Ascending aorta (tissue), 2 donors: ENCODE measurements at regions not wholly inside any gene's neighbourhood (a gene's known extent, or its start where the extent isn't known, plus 50 kb on each side); places are given as distances from the start of the nearest gene placed in this dataset.

Source experiments
- DNase-seq, 2 donors: peaks; one replicate each; pipeline ENCODE4 v3.0.0-alpha.2; 2019; ENCODE audit warnings: low spot score in 2 of 2
- H3K27ac ChIP-seq, 2 donors: fragments of 200-600 bp; sonication (generic); one replicate each; pipeline ENCODE4 v1.5.1; 2016 to 2017; ENCODE audit warnings: mild to moderate bottlenecking in 1 of 2
- H3K27me3 ChIP-seq: fragments of 200-600 bp; sonication (generic); one replicate; pipeline ENCODE4 v1.5.1; 2017
- H3K36me3 ChIP-seq, 2 donors: fragments of 200-600 bp; sonication (generic); one replicate each; pipeline ENCODE4 v1.5.1; 2016
- H3K4me1 ChIP-seq, 2 donors: fragments of 200-600 bp; sonication (generic); one replicate each; pipeline ENCODE4 v1.5.1; 2016 to 2017; ENCODE audit warnings: mild to moderate bottlenecking in 1 of 2
- H3K4me3 ChIP-seq, 2 donors: fragments of 200-600 bp; sonication (generic); one replicate each; pipeline ENCODE4 v1.5.1; 2016 to 2017; ENCODE audit warnings: mild to moderate bottlenecking in 1 of 2
- H3K9me3 ChIP-seq, 2 donors: fragments of 200-600 bp; sonication (generic); one replicate each; pipeline ENCODE4 v1.5.1; 2016
- intact Hi-C: fragments of 100-400 bp; cut with DNase I; formaldehyde crosslinking; loops from one replicate; pipeline ENCODE4 v1.15.1; 2023
- TF ChIP-seq, protein P1 (sequence below), 3 experiments: fragments of 200-600 bp in 2 of 3; fragments of 450-650 bp in 1 of 3; sonication (generic) in 2 of 3; IDR thresholded peaks; one replicate each; pipeline ENCODE4 v1.5.1; 2016 to 2019; ENCODE audit warnings: antibody characterized with exemption in 3 of 3, mild to moderate bottlenecking in 1 of 3, moderate library complexity in 1 of 3

GRCh38 chr11:19552656-19553260 is 159.9 kb upstream of the NAV2 start:
- TF ChIP-seq, protein P1, sequence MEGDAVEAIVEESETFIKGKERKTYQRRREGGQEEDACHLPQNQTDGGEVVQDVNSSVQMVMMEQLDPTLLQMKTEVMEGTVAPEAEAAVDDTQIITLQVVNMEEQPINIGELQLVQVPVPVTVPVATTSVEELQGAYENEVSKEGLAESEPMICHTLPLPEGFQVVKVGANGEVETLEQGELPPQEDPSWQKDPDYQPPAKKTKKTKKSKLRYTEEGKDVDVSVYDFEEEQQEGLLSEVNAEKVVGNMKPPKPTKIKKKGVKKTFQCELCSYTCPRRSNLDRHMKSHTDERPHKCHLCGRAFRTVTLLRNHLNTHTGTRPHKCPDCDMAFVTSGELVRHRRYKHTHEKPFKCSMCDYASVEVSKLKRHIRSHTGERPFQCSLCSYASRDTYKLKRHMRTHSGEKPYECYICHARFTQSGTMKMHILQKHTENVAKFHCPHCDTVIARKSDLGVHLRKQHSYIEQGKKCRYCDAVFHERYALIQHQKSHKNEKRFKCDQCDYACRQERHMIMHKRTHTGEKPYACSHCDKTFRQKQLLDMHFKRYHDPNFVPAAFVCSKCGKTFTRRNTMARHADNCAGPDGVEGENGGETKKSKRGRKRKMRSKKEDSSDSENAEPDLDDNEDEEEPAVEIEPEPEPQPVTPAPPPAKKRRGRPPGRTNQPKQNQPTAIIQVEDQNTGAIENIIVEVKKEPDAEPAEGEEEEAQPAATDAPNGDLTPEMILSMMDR (IDR thresholded peaks at IDR 0.05): no peak
- no peaks in the 10 kb centered on the region for H3K4me1 ChIP-seq
- H3K36me3 ChIP-seq: no peaks in the 10 kb centered on the region
- no peak overlapping the region for H3K4me3 ChIP-seq
- intact Hi-C loops: loop anchor here (1.0 to 10.0 kb wide), 4 partner anchors 241 to 812 kb away; partner anchors contain the start of gene HTATIP2
- no peaks in the 10 kb centered on the region for H3K27me3 ChIP-seq
- no peak for DNase-seq
- H3K27ac ChIP-seq: no peak overlapping the region
- H3K9me3 ChIP-seq: no peaks in the 10 kb centered on the region

- H3K9me3 ChIP-seq: no peaks in the 10 kb centered on the region
- TF ChIP-seq, protein P1 (IDR thresholded peaks at IDR 0.05): no peak
- no peak overlapping the region for H3K4me3 ChIP-seq
- intact Hi-C loops: loop anchor here (2.0 to 10.0 kb wide), 2 partner anchors 481 to 813 kb away; partner anchors contain the start of gene HTATIP2
- no peak for DNase-seq
- H3K27ac ChIP-seq: no peak overlapping the region
- H3K4me1 ChIP-seq: no peaks in the 10 kb centered on the region
- no peaks in the 10 kb centered on the region for H3K27me3 ChIP-seq
- no peaks in the 10 kb centered on the region for H3K36me3 ChIP-seq
These were observed 160.5 kb upstream of the NAV2 start for GRCh38 chr11:19552161-19552560.

- Histone ChIP-seq H3K27me3 (no peaks in the 10 kb centered on the region), H3K36me3 (no peaks in the 10 kb centered on the region), H3K4me1 (no peaks in the 10 kb centered on the region), H3K27ac (no peak overlapping the region), H3K4me3 (no peak overlapping the region), H3K9me3 (no peaks in the 10 kb centered on the region)
- TF ChIP-seq, protein P1 (IDR thresholded peaks at IDR 0.05): no peak
- intact Hi-C loops: loop anchor here (10.0 kb wide), 1 partner anchor 813 kb away; the partner anchor contains the start of gene HTATIP2
- DNase-seq: no peak
These were observed 161.2 kb upstream of the NAV2 start for GRCh38 chr11:19551457-19551856.

DNA sequence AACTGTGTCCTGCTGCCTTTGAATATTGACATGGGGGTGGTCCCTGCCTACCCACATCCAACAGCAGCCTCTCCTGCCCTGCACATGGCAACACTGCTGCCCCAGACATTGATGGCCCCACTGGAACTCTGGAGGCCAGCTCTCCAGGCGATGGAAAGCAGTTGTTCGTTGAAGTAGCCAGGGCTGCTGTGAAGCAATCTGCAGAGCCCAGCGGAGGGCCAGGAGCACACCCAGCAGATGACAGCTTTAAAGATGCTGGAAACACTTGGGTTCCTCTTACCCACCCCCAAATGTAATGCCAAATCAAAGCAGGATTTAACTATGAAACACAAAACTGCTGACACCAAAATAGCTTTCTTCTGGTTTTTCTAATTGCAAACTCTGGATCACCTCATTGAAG is 165.6 kb upstream of the NAV2 start:
- Histone ChIP-seq H3K27ac (no peak overlapping the region), H3K36me3 (no peaks in the 10 kb centered on the region), H3K4me3 (no peak overlapping the region), H3K4me1 (no peaks in the 10 kb centered on the region), H3K9me3 (no peaks in the 10 kb centered on the region), H3K27me3 (no peaks in the 10 kb centered on the region)
- no peak for DNase-seq
- TF ChIP-seq, protein P1 (IDR thresholded peaks at IDR 0.05): no peak
- intact Hi-C loops: no loop called here

- intact Hi-C loops: no loop called here
- H3K9me3 ChIP-seq: no peaks in the 10 kb centered on the region
- no peaks in the 10 kb centered on the region for H3K36me3 ChIP-seq
- no peak overlapping the region for H3K27ac ChIP-seq
- H3K4me3 ChIP-seq: no peak overlapping the region
- no peaks in the 10 kb centered on the region for H3K4me1 ChIP-seq
- H3K27me3 ChIP-seq: no peaks in the 10 kb centered on the region
- TF ChIP-seq, protein P1 (IDR thresholded peaks at IDR 0.05): no peak
- DNase-seq: no peak
These were observed 166.3 kb upstream of the NAV2 start for GRCh38 chr11:19546325-19546724.
